HG02678 (cell line): ENCODE measurements at regions not wholly inside any gene's neighbourhood (a gene's known extent, or its start where the extent isn't known, plus 50 kb on each side); places are given as distances from the start of the nearest gene placed in this dataset.

Experiments
- ATAC-seq: cut with Tn5 transposase; IDR thresholded peaks from one replicate; pipeline ENCODE4 v1.9.1; 2021; ENCODE audit warnings: mild to moderate bottlenecking, moderate library complexity; ENCODE audit not compliant: unreplicated experiment

GRCh38 chr3:99458013-99458412 lies 180.4 kb upstream of the COL8A1 start:
- ATAC-seq: no peak

- no peak for ATAC-seq
Observed at GRCh38 chr3:99442599-99442998, 195.8 kb upstream of the COL8A1 start.

- no peak for ATAC-seq
Observed at GRCh38 chr3:99439892-99440291, 198.5 kb upstream of the COL8A1 start.

- no peak for ATAC-seq
Observed at GRCh38 chr3:99434190-99434589, 204.2 kb upstream of the COL8A1 start.

- ATAC-seq: peak; percentile 83
Observed at GRCh38 chr3:99430348-99431134, 207.9 kb upstream of the COL8A1 start.

- ATAC-seq: no peak
Observed at GRCh38 chr3:99429502-99429901, 208.9 kb upstream of the COL8A1 start.

GRCh38 chr3:99425930-99426329 lies 212.5 kb upstream of the COL8A1 start:
- ATAC-seq: no peak

- ATAC-seq: peak; percentile 12
Observed at GRCh38 chr3:99419116-99419515, 219.3 kb upstream of the COL8A1 start.

- peak; percentile 74 for ATAC-seq
Observed at GRCh38 chr3:99418709-99419108, 219.7 kb upstream of the COL8A1 start.

- peak; percentile 59 for ATAC-seq
Observed at GRCh38 chr3:99418209-99418635, 220.2 kb upstream of the COL8A1 start.

GRCh38 chr3:99413504-99413903 lies 224.9 kb upstream of the COL8A1 start:
- no peak for ATAC-seq

GRCh38 chr3:99410789-99411311 lies 227.5 kb upstream of the COL8A1 start:
- ATAC-seq: peak; percentile 67

- no peak for ATAC-seq
Observed at GRCh38 chr3:99409961-99410360, 228.4 kb upstream of the COL8A1 start.

- ATAC-seq: peak; percentile 56
Observed at GRCh38 chr3:99407257-99407656, 231.1 kb upstream of the COL8A1 start.

- ATAC-seq: no peak
Observed at GRCh38 chr3:99402755-99403154, 235.6 kb upstream of the COL8A1 start.

GRCh38 chr3:99400352-99400751 lies 238.0 kb upstream of the COL8A1 start:
- ATAC-seq: no peak

- no peak for ATAC-seq
Observed at GRCh38 chr3:99396651-99397275, 241.6 kb upstream of the COL8A1 start.

- ATAC-seq: no peak
Observed at GRCh38 chr3:99394831-99395778, 243.3 kb upstream of the COL8A1 start.

GRCh38 chr3:99393961-99394360 lies 244.4 kb upstream of the COL8A1 start:
- ATAC-seq: no peak

- ATAC-seq: no peak
Observed at GRCh38 chr3:99388780-99389179, 249.6 kb upstream of the COL8A1 start.

- ATAC-seq: no peak
Observed at GRCh38 chr3:99384596-99384995, 253.8 kb upstream of the COL8A1 start.
